ENCODE measurements at regions not wholly inside any gene's neighbourhood (a gene's known extent, or its start where the extent isn't known, plus 50 kb on each side); places are given as distances from the start of the nearest gene placed in this dataset.
"Not testable (repeated sequence)": the region's sequence is repeated elsewhere in the genome, so short reads cannot be mapped to it uniquely, and the experiment has no call there.

GRCh38 chr11:101717619-101718018, 133.8 kb upstream of the TRPC6 start:
- no peak for TF ChIP-seq CTCF (IDR thresholded peaks at IDR 0.05)
- H3K9me3 ChIP-seq: no peaks in the 10 kb centered on the region
- no peaks in the 10 kb centered on the region for H3K27me3 ChIP-seq (replicated peaks; ENCODE audit: insufficient read depth)
- DNase-seq (ENCODE audit: low spot score): no peak
- ATAC-seq (ENCODE audit: insufficient number of reproducible peaks, low FRiP score, low read depth): no peak
- no peak overlapping the region for H3K4me3 ChIP-seq
- no peaks in the 10 kb centered on the region for H3K36me3 ChIP-seq
- H3K27ac ChIP-seq: no peak overlapping the region
- no peaks in the 10 kb centered on the region for H3K4me1 ChIP-seq (ENCODE audit: control insufficient read depth in 1 of 2, low read depth in 2 of 2)

- Histone ChIP-seq H3K4me1 (ENCODE audit: control insufficient read depth in 1 of 2, low read depth in 2 of 2) (no peaks in the 10 kb centered on the region), H3K9me3 (no peaks in the 10 kb centered on the region), H3K4me3 (no peak overlapping the region), H3K36me3 (no peaks in the 10 kb centered on the region), H3K27me3 (replicated peaks; ENCODE audit: insufficient read depth) (no peaks in the 10 kb centered on the region), H3K27ac (no peak overlapping the region)
- no peak for DNase-seq (ENCODE audit: low spot score)
- no peak for ATAC-seq (ENCODE audit: insufficient number of reproducible peaks, low FRiP score, low read depth)
- no peak for TF ChIP-seq CTCF (IDR thresholded peaks at IDR 0.05)
These were observed 131.5 kb upstream of the TRPC6 start for GRCh38 chr11:101715281-101715680.

DNA sequence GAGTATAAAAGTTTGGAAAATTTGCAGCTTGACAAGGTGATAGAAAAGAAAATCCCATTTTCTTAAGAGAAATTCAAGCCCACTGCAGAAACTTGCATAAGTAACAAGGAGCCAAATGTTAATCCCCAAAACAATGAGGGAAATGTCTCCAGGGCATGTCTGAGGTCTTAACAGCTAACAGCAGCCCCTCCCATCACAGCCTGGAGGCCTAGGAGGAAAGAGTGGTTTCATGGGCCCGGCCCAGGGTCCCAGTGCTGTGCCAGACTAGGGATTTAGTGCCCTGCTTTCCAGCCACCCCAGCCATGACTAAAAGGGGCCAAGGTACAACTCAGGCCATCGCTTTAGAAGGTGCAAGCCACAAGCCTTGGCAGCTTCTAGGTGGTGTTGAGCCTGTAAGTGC, 123.7 kb upstream of the TRPC6 start:
- Histone ChIP-seq H3K27ac (no peak overlapping the region), H3K36me3 (no peaks in the 10 kb centered on the region), H3K9me3 (no peaks in the 10 kb centered on the region), H3K4me3 (no peak overlapping the region), H3K4me1 (ENCODE audit: control insufficient read depth in 1 of 2, low read depth in 2 of 2) (no peaks in the 10 kb centered on the region), H3K27me3 (replicated peaks; ENCODE audit: insufficient read depth) (no peaks in the 10 kb centered on the region)
- no peak for TF ChIP-seq CTCF (IDR thresholded peaks at IDR 0.05)
- DNase-seq (ENCODE audit: low spot score) (no peak), ATAC-seq (ENCODE audit: insufficient number of reproducible peaks, low FRiP score, low read depth) (no peak)

DNA sequence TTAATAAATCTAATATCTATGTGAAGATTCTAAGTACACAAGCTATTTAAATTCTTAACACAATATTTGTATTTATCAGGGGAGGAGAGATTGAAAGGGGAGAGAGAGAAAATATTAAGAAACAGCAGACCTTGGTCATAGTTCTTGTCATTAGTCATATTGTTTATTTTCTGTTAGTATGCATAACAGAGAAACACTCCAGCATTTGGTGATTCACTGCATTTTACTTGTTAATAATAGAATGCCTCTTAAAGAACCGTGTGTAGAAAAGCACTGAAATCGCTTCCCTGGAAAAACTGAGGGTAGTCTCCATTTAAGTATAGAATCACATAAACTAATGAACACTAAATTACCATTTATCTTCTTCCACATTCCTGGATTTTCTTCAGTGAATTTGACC, 122.7 kb upstream of the TRPC6 start:
- DNase-seq (ENCODE audit: low spot score): no peak
- Histone ChIP-seq H3K27me3 (replicated peaks; ENCODE audit: insufficient read depth) (no peaks in the 10 kb centered on the region), H3K36me3 (no peaks in the 10 kb centered on the region), H3K27ac (no peak overlapping the region), H3K9me3 (no peaks in the 10 kb centered on the region), H3K4me3 (no peak overlapping the region), H3K4me1 (ENCODE audit: control insufficient read depth in 1 of 2, low read depth in 2 of 2) (no peaks in the 10 kb centered on the region)
- TF ChIP-seq CTCF (IDR thresholded peaks at IDR 0.05): no peak
- ATAC-seq (ENCODE audit: insufficient number of reproducible peaks, low FRiP score, low read depth): no peak

DNA sequence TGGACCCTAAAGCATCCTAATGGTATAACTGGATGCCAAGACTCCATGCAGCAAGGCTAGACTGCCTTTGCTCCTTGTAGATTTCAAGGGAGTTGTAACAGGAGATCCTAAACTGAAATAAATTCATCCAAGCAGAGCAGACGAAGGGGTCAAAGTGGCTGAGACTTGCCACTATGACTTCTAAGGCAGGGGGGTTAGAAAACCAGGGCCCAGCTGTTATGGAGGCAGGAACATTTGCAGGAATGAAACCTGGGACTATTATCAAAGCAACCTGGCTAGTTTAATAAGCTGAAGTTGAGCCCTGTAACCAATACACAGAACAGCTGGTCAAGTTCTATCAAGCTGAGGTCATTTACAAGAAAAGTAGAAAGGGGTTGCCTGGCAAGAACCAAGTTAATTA, 122.2 kb upstream of the TRPC6 start:
- TF ChIP-seq CTCF (IDR thresholded peaks at IDR 0.05): no peak
- Histone ChIP-seq H3K4me3 (no peak overlapping the region), H3K27me3 (replicated peaks; ENCODE audit: insufficient read depth) (no peaks in the 10 kb centered on the region), H3K36me3 (no peaks in the 10 kb centered on the region), H3K27ac (no peak overlapping the region), H3K9me3 (no peaks in the 10 kb centered on the region), H3K4me1 (ENCODE audit: control insufficient read depth in 1 of 2, low read depth in 2 of 2) (no peaks in the 10 kb centered on the region)
- DNase-seq (ENCODE audit: low spot score) (no peak), ATAC-seq (ENCODE audit: insufficient number of reproducible peaks, low FRiP score, low read depth) (no peak)

GRCh38 chr11:101694869-101695268, 111.1 kb upstream of the TRPC6 start:
- not testable (repeated sequence) for H3K36me3 ChIP-seq; H3K27ac ChIP-seq; H3K9me3 ChIP-seq; ATAC-seq (ENCODE audit: insufficient number of reproducible peaks, low FRiP score, low read depth); DNase-seq (ENCODE audit: low spot score); H3K27me3 ChIP-seq (replicated peaks; ENCODE audit: insufficient read depth); H3K4me3 ChIP-seq; H3K4me1 ChIP-seq (ENCODE audit: control insufficient read depth in 1 of 2, low read depth in 2 of 2)
